Neural progenitor cell (in vitro differentiated cells): ENCODE measurements at regions not wholly inside any gene's neighbourhood (a gene's known extent, or its start where the extent isn't known, plus 50 kb on each side); places are given as distances from the start of the nearest gene placed in this dataset.

ENCODE experiments used
- DNase-seq: peaks from one replicate; pipeline ENCODE4 v3.0.0-alpha.2; 2016; ENCODE audit warnings: low spot score
- H2AFZ ChIP-seq: fragments of 200-600 bp; sonication (generic); replicated peaks from 2 replicates; pipeline ENCODE4 v1.6.1; 2016; ENCODE audit warnings: antibody characterized with exemption
- H3F3A ChIP-seq: fragments of 200-600 bp; sonication (generic); 2 replicates; pipeline ENCODE4 v1.6.1; 2016; ENCODE audit warnings: antibody characterized with exemption, low read depth
- H3K27ac ChIP-seq: fragments of 200-600 bp; sonication (generic); 2 replicates; pipeline ENCODE4 v1.5.1; 2016; ENCODE audit warnings: mild to moderate bottlenecking
- H3K27me3 ChIP-seq: fragments of 200-600 bp; sonication (generic); 2 replicates; pipeline ENCODE4 v1.6.1; 2016; ENCODE audit warnings: mild to moderate bottlenecking, moderate library complexity
- H3K36me3 ChIP-seq: fragments of 200-600 bp; sonication (generic); 2 replicates; pipeline ENCODE4 v1.5.1; 2016
- H3K4me1 ChIP-seq: fragments of 200-600 bp; sonication (generic); 2 replicates; pipeline ENCODE4 v1.6.1; 2016; ENCODE audit warnings: mixed run types
- H3K4me2 ChIP-seq: fragments of 200-600 bp; sonication (generic); 2 replicates; pipeline ENCODE4 v1.6.1; 2016
- H3K4me3 ChIP-seq: fragments of 200-600 bp; sonication (generic); 2 replicates; pipeline ENCODE4 v1.5.1; 2016
- H3K79me2 ChIP-seq: fragments of 200-600 bp; sonication (generic); 2 replicates; pipeline ENCODE4 v1.6.1; 2016; ENCODE audit warnings: low read depth
- H3K9ac ChIP-seq: fragments of 200-600 bp; sonication (generic); 2 replicates; pipeline ENCODE4 v1.6.1; 2016
- H3K9me3 ChIP-seq: fragments of 200-600 bp; sonication (generic); 2 replicates; pipeline ENCODE4 v1.5.1; 2016; ENCODE audit warnings: low read depth
- H4K20me1 ChIP-seq: fragments of 200-600 bp; sonication (generic); 2 replicates; pipeline ENCODE4 v1.6.1; 2016; ENCODE audit warnings: low read depth
- H3K27ac Mint-ChIP-seq: 3 replicates; pipeline ENCODE4 v1.8.0; 2021; ENCODE audit warnings: mixed read lengths
- H3K27me3 Mint-ChIP-seq: 2 replicates; pipeline ENCODE4 v1.8.0; 2022; ENCODE audit warnings: low read depth, mild to moderate bottlenecking, inconsistent platforms, moderate library complexity, mixed read lengths; ENCODE audit not compliant: insufficient read depth
- H3K36me3 Mint-ChIP-seq: 3 replicates; pipeline ENCODE4 v1.8.0; 2021; ENCODE audit warnings: mixed read lengths
- H3K4me1 Mint-ChIP-seq: 3 replicates; pipeline ENCODE4 v1.8.0; 2021; ENCODE audit warnings: mixed read lengths
- H3K4me3 Mint-ChIP-seq: 3 replicates; pipeline ENCODE4 v1.8.0; 2021; ENCODE audit warnings: mild to moderate bottlenecking, moderate library complexity, mixed read lengths
- H3K9me3 Mint-ChIP-seq: 3 replicates; pipeline ENCODE4 v1.8.0; 2020; ENCODE audit warnings: mixed read lengths
- CTCF ChIP-seq: fragments of 200-600 bp; sonication (generic); IDR thresholded peaks from 2 replicates; pipeline ENCODE4 v1.5.1; 2017; ENCODE audit warnings: antibody characterized with exemption, mild to moderate bottlenecking
- EZH2 ChIP-seq: fragments of 200-600 bp; sonication (generic); IDR thresholded peaks from 2 replicates; pipeline ENCODE4 v1.6.1; 2017; ENCODE audit warnings: antibody characterized with exemption, mild to moderate bottlenecking, moderate library complexity
- EZH2phosphoT487 ChIP-seq: fragments of 200-600 bp; sonication (generic); IDR thresholded peaks from 2 replicates; pipeline ENCODE4 v1.6.1; 2017; ENCODE audit warnings: antibody characterized with exemption

GRCh38 chr12:91513313-91513712 is 330.7 kb upstream of the DCN start:
- Histone ChIP-seq H3F3A (no peaks in the 10 kb centered on the region), H3K9me3 (no peaks in the 10 kb centered on the region), H2AFZ (no peak overlapping the region), H3K4me1 (peaks cover 15% of the 10 kb centered on the region), H3K36me3 (no peaks in the 10 kb centered on the region), H3K79me2 (no peaks in the 10 kb centered on the region), H3K27me3 (no peaks in the 10 kb centered on the region), H3K4me3 (no peak overlapping the region), H3K27ac (no peak overlapping the region), H3K9ac (no peak overlapping the region), H3K4me2 (no peak overlapping the region), H4K20me1 (no peaks in the 10 kb centered on the region)
- DNase-seq = no peak
- TF ChIP-seq CTCF (no peak), EZH2 (no peak), EZH2phosphoT487 (no peak)
- peaks cover 2% of the 10 kb centered on the region for H3K27me3 Mint-ChIP-seq
- peaks cover 2% of the 10 kb centered on the region for H3K9me3 Mint-ChIP-seq
- no peak overlapping the region for H3K27ac Mint-ChIP-seq
- H3K36me3 Mint-ChIP-seq = no peaks in the 10 kb centered on the region
- H3K4me3 Mint-ChIP-seq = no peak overlapping the region
- peaks cover 22% of the 10 kb centered on the region for H3K4me1 Mint-ChIP-seq

- TF ChIP-seq EZH2phosphoT487 = no peak
- H3K27ac Mint-ChIP-seq = no peak overlapping the region
- Histone ChIP-seq H4K20me1 (no peaks in the 10 kb centered on the region), H3K27ac (no peak overlapping the region), H3K4me1 (peaks cover 15% of the 10 kb centered on the region), H3K27me3 (no peaks in the 10 kb centered on the region), H3F3A (no peaks in the 10 kb centered on the region), H3K9ac (no peak overlapping the region), H3K79me2 (no peaks in the 10 kb centered on the region), H3K4me3 (no peak overlapping the region), H3K9me3 (no peaks in the 10 kb centered on the region), H3K4me2 (peak overlapping the region; percentile 36), H2AFZ (no peak overlapping the region), H3K36me3 (no peaks in the 10 kb centered on the region)
- H3K27me3 Mint-ChIP-seq = peaks cover 2% of the 10 kb centered on the region
- DNase-seq = peak; percentile 11
- no peaks in the 10 kb centered on the region for H3K9me3 Mint-ChIP-seq
- H3K4me3 Mint-ChIP-seq = no peak overlapping the region
- peaks cover 22% of the 10 kb centered on the region for H3K4me1 Mint-ChIP-seq
- H3K36me3 Mint-ChIP-seq = no peaks in the 10 kb centered on the region
Measured at GRCh38 chr12:91511795-91512420, 329.3 kb upstream of the DCN start.

GRCh38 chr12:91507754-91508153 is 325.1 kb upstream of the DCN start:
- no peak for DNase-seq
- H3K4me1 Mint-ChIP-seq = peaks cover 18% of the 10 kb centered on the region
- no peaks in the 10 kb centered on the region for H3F3A ChIP-seq
- H3K4me3 Mint-ChIP-seq = no peak overlapping the region
- no peaks in the 10 kb centered on the region for H3K27me3 Mint-ChIP-seq
- H3K36me3 Mint-ChIP-seq = no peaks in the 10 kb centered on the region
- H3K27ac Mint-ChIP-seq = no peak overlapping the region
- peaks cover 13% of the 10 kb centered on the region for H3K4me1 ChIP-seq
- H2AFZ ChIP-seq = no peak overlapping the region
- peaks cover 2% of the 10 kb centered on the region for H3K9me3 Mint-ChIP-seq
- no peaks in the 10 kb centered on the region for H3K36me3 ChIP-seq
- no peak overlapping the region for H3K4me2 ChIP-seq
- no peak overlapping the region for H3K9ac ChIP-seq
- H3K27ac ChIP-seq = no peak overlapping the region
- H3K79me2 ChIP-seq = no peaks in the 10 kb centered on the region
- TF ChIP-seq CTCF = no peak
- TF ChIP-seq EZH2phosphoT487 = no peak
- no peak for TF ChIP-seq EZH2
- H3K27me3 ChIP-seq = no peaks in the 10 kb centered on the region
- H4K20me1 ChIP-seq = no peaks in the 10 kb centered on the region
- no peaks in the 10 kb centered on the region for H3K9me3 ChIP-seq
- H3K4me3 ChIP-seq = no peak overlapping the region

GRCh38 chr12:91506452-91506851 is 323.8 kb upstream of the DCN start:
- Histone ChIP-seq H3K27ac (no peak overlapping the region), H3K4me2 (no peak overlapping the region), H3K9ac (no peak overlapping the region), H3K36me3 (no peaks in the 10 kb centered on the region), H2AFZ (peak overlapping the region; percentile 52), H3K9me3 (no peaks in the 10 kb centered on the region), H3K27me3 (no peaks in the 10 kb centered on the region), H3K4me1 (peaks cover 2% of the 10 kb centered on the region), H3K79me2 (no peaks in the 10 kb centered on the region), H3F3A (no peaks in the 10 kb centered on the region), H4K20me1 (no peaks in the 10 kb centered on the region), H3K4me3 (no peak overlapping the region)
- Mint-ChIP-seq H3K4me3 (no peak overlapping the region), H3K27ac (no peak overlapping the region), H3K36me3 (no peaks in the 10 kb centered on the region), H3K4me1 (peaks cover 7% of the 10 kb centered on the region), H3K27me3 (no peaks in the 10 kb centered on the region), H3K9me3 (peaks cover 9% of the 10 kb centered on the region)
- no peak for DNase-seq
- no peak for TF ChIP-seq CTCF
- no peak for TF ChIP-seq EZH2
- TF ChIP-seq EZH2phosphoT487 = no peak
